Thymus (tissue), 11 donors: ENCODE measurements at regions not wholly inside any gene's neighbourhood (a gene's known extent, or its start where the extent isn't known, plus 50 kb on each side); places are given as distances from the start of the nearest gene placed in this dataset.
A peak's percentile ranks its signal among the peaks of the same experiment; 100 is the strongest.
"Not testable (repeated sequence)": the region's sequence is repeated elsewhere in the genome, so short reads cannot be mapped to it uniquely, and the experiment has no call there.

ENCODE experiments used
- DNase-seq, 9 donors: peaks; one replicate each; pipeline ENCODE4 v3.0.0-alpha.2; 2013; ENCODE audit warnings: low spot score in 9 of 9, low read depth in 6 of 9, missing footprints in 1 of 9
- H3K27ac ChIP-seq, 2 donors: one replicate each; pipeline ENCODE4 v1.5.1; 2013; ENCODE audit warnings: control low read depth in 1 of 2, low read depth in 1 of 2, low read length in 1 of 2, mild to moderate bottlenecking in 1 of 2, moderate library complexity in 1 of 2
- H3K27me3 ChIP-seq, 2 donors: one replicate each; pipeline ENCODE4 v1.5.1; 2013; ENCODE audit warnings: low read length in 1 of 2; ENCODE audit not compliant: control insufficient read depth in 2 of 2, insufficient read depth in 1 of 2
- H3K36me3 ChIP-seq, 2 donors: one replicate each; pipeline ENCODE4 v1.5.1; 2013; ENCODE audit warnings: low read length in 1 of 2, mild to moderate bottlenecking in 1 of 2, moderate library complexity in 1 of 2; ENCODE audit not compliant: control insufficient read depth in 2 of 2, insufficient read depth in 2 of 2
- H3K4me1 ChIP-seq, 2 donors: one replicate each; pipeline ENCODE4 v1.5.1; 2013; ENCODE audit warnings: low read length in 2 of 2; ENCODE audit not compliant: control insufficient read depth in 2 of 2, insufficient read depth in 2 of 2
- H3K4me3 ChIP-seq, 2 donors: one replicate each; pipeline ENCODE4 v1.5.1; 2013; ENCODE audit warnings: low read length in 2 of 2, control low read depth in 1 of 2, mild to moderate bottlenecking in 1 of 2
- H3K9me3 ChIP-seq, 2 donors: one replicate each; pipeline ENCODE4 v1.5.1; 2013; ENCODE audit warnings: low read length in 1 of 2, mild to moderate bottlenecking in 1 of 2; ENCODE audit not compliant: control insufficient read depth in 2 of 2, insufficient read depth in 1 of 2
- WGBS: extraction: QIAGEN DNeasy Blood & Tissue Kit; methylation state at CpG from one replicate; pipeline ENCODE4 v1.1.7; 2013; 5-methylcytosine and 5-hydroxymethylcytosine counted together
- donor health status: healthy.

GRCh38 chr5:79924936-79925893 lies 65.8 kb downstream of the MTX3 start:
- Histone ChIP-seq H3K4me3 (no peak overlapping the region), H3K9me3 (no peaks in the 10 kb centered on the region), H3K36me3 (no peaks in the 10 kb centered on the region), H3K27me3 (no peaks in the 10 kb centered on the region), H3K27ac (no peak overlapping the region), H3K4me1 (no peaks in the 10 kb centered on the region)
- peak in 3 of 9 donors; percentile 5 to 22 (median 13) for DNase-seq
- 86% methylated on average over 9 of the region's 9 CpGs for WGBS

DNA sequence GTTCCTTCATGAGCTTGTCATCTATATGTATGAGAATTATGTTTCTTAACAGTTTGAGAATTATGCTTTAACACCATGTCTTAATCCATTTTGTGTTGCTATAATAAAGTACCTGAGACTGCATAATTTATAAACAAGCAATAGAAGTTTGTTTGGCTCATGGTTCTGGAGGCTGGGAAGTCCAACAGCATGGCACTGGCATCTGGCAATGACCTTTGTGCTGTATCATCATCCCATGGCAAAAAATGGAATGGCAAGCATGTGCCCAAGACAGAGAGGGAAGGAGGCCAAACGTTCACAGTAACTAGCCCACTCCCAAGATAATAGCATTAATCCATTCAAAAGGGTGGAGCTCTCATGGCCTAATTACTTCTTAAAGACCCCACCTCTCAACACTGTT lies 67.6 kb downstream of the MTX3 start:
- Histone ChIP-seq H3K27me3 (no peaks in the 10 kb centered on the region), H3K9me3 (no peaks in the 10 kb centered on the region), H3K27ac (no peak overlapping the region), H3K4me3 (no peak overlapping the region), H3K4me1 (no peaks in the 10 kb centered on the region), H3K36me3 (no peaks in the 10 kb centered on the region)
- DNase-seq: no peak
- WGBS: 65% methylated on average over 1 of the region's 1 CpG

- no peak for DNase-seq
- 96% methylated on average over 2 of the region's 2 CpGs for WGBS
- Histone ChIP-seq H3K27ac (no peak overlapping the region), H3K4me1 (no peaks in the 10 kb centered on the region), H3K27me3 (no peaks in the 10 kb centered on the region), H3K9me3 (no peaks in the 10 kb centered on the region), H3K36me3 (no peaks in the 10 kb centered on the region), H3K4me3 (no peak overlapping the region)
Measured at GRCh38 chr5:79922626-79923025, 68.4 kb downstream of the MTX3 start.

DNA sequence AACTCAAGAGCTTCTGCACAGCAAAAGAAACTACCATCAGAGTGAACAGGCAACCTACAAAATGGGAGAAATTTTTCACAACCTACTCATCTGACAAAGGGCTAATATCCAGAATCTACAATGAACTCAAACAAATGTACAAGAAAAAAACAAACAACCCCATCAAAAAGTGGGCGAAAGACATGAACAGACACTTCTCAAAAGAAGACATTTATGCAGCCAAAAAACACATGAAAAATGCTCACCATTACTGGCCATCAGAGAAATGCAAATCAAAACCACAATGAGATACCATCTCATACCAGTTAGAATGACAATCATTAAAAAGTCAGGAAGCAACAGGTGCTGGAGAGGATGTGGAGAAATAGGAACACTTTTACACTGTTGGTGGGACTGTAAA lies 83.6 kb downstream of the MTX3 start:
- 98% methylated on average over 1 of the region's 1 CpG for WGBS
- DNase-seq, H3K9me3 ChIP-seq, H3K27me3 ChIP-seq, H3K4me1 ChIP-seq, H3K27ac ChIP-seq, H3K4me3 ChIP-seq, H3K36me3 ChIP-seq: not testable (repeated sequence)

DNA sequence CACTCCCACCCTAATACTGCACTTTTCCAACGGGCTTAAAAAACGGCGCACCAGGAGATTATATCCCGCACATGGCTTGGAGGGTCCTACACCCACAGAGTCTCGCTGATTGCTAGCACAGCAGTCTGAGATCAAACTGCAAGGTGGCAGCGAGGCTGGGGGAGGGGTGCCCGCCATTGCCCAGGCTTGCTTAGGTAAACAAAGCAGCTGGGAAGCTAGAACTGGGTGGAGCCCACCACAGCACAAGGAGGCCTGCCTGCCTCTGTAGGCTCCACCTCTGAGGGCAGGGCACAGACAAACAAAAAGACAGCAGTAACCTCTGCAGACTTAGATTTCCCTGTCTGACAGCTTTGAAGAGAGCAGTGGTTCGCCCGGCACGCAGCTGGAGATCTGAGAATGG lies 88.5 kb downstream of the MTX3 start:
- not testable (repeated sequence) for H3K27ac ChIP-seq, H3K27me3 ChIP-seq, H3K36me3 ChIP-seq, H3K4me3 ChIP-seq, DNase-seq, H3K9me3 ChIP-seq, H3K4me1 ChIP-seq
- 97% methylated on average over 8 of the region's 10 CpGs for WGBS

DNA sequence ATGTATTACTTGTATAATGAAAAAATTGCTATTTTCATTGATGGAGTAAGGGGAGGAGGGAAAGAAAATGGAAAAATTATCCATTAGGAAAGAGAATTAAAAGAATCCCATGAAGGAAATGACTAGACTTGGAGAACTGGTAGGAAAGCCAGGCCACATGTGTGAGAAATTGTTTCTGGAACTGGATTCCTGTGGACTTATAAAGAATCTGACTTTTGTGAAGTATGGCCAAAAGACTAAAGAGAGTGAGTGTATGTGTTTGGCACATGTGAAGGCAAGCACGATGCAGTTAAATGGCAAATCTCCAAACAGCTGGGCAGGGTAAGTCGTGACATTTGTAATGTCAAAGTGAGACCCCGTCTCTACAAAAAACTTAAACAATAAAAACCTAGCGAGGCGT lies 89.4 kb downstream of the MTX3 start:
- H3K4me1 ChIP-seq: no peaks in the 10 kb centered on the region
- H3K4me3 ChIP-seq: no peak overlapping the region
- no peaks in the 10 kb centered on the region for H3K27me3 ChIP-seq
- H3K9me3 ChIP-seq: peaks cover 0 to 5% of the 10 kb centered on the region in 2 donors
- no peak for DNase-seq
- H3K36me3 ChIP-seq: no peaks in the 10 kb centered on the region
- H3K27ac ChIP-seq: no peak overlapping the region
- whole genome bisulfite sequencing: 80% methylated on average over 5 of the region's 5 CpGs

GRCh38 chr5:79898611-79899010 lies 92.5 kb downstream of the MTX3 start:
- H3K27ac ChIP-seq: no peak overlapping the region
- H3K4me1 ChIP-seq: no peaks in the 10 kb centered on the region
- WGBS: 91% methylated on average over 1 of the region's 1 CpG
- H3K27me3 ChIP-seq: peaks cover 0 to 3% of the 10 kb centered on the region in 2 donors
- no peak overlapping the region for H3K4me3 ChIP-seq
- no peak for DNase-seq
- no peaks in the 10 kb centered on the region for H3K36me3 ChIP-seq
- H3K9me3 ChIP-seq: peaks cover 0 to 5% of the 10 kb centered on the region in 2 donors

DNA sequence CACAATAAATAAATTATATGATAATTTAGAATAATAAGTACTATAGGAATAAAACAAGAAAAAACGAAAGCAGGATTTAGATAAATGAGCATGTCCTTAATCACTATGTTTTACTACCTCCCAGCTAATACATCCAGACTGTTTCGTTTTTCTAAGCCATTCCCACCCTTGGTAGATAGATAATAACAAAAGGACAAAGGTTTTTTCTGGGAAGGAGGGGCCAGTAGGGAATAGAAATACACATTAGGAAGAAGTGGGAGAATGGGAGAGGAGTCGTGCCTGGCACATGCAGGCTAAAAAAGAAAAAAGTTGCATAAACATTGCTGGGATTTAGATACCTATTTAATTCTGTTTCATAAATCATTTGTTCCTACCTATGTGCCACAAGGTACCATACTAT lies 97.1 kb downstream of the MTX3 start:
- no peak overlapping the region for H3K27ac ChIP-seq
- H3K27me3 ChIP-seq: peaks cover 0 to 3% of the 10 kb centered on the region in 2 donors
- 82% methylated on average over 3 of the region's 3 CpGs for WGBS
- no peak overlapping the region for H3K4me3 ChIP-seq
- no peaks in the 10 kb centered on the region for H3K36me3 ChIP-seq
- H3K9me3 ChIP-seq: no peaks in the 10 kb centered on the region
- no peak for DNase-seq
- H3K4me1 ChIP-seq: no peaks in the 10 kb centered on the region

GRCh38 chr5:79893485-79893884 lies 97.6 kb downstream of the MTX3 start:
- no peaks in the 10 kb centered on the region for H3K4me1 ChIP-seq
- DNase-seq: no peak
- H3K27ac ChIP-seq: no peak overlapping the region
- H3K36me3 ChIP-seq: no peaks in the 10 kb centered on the region
- H3K27me3 ChIP-seq: peaks cover 0 to 3% of the 10 kb centered on the region in 2 donors
- 98% methylated on average over 1 of the region's 1 CpG for WGBS
- H3K4me3 ChIP-seq: no peak overlapping the region
- H3K9me3 ChIP-seq: peaks cover 0 to 4% of the 10 kb centered on the region in 2 donors
